Erythroblast (primary cell): ENCODE measurements at regions not wholly inside any gene's neighbourhood (a gene's known extent, or its start where the extent isn't known, plus 50 kb on each side); places are given as distances from the start of the nearest gene placed in this dataset.

Source experiments
- GATA1 ChIP-seq: IDR thresholded peaks from 2 replicates; pipeline ENCODE4 v1.6.1; 2011; ENCODE audit warnings: low read depth, mild to moderate bottlenecking, control low read depth, low read length, moderate library complexity
- POLR2A ChIP-seq: IDR thresholded peaks from 2 replicates; pipeline ENCODE4 v1.6.1; 2011; ENCODE audit warnings: mild to moderate bottlenecking, low read length

- TF ChIP-seq POLR2A, result no peak
- no peak for TF ChIP-seq GATA1
These were observed 131.9 kb upstream of the FNDC3A start for GRCh38 chr13:48843630-48844380.
